Endothelial cell of umbilical vein (primary cell): ENCODE measurements at regions not wholly inside any gene's neighbourhood (a gene's known extent, or its start where the extent isn't known, plus 50 kb on each side); places are given as distances from the start of the nearest gene placed in this dataset.

Experiments used
- BruUV-seq: library from RNA; stranded (reverse); fragments of 400-500 nt; replicated peaks from 2 replicates; lab custom pipeline; 2021; lab: Mats Ljungman, UMichigan
- CTCF ChIA-PET: fragments of 300-600, 350-600 bp; sonication (Branson Sonifier 250); formaldehyde crosslinking; loops from one replicate; lab custom pipeline; 2021; ENCODE audit warnings: antibody characterized with exemption, inconsistent platforms; lab: Charles Lee
- POLR2A ChIA-PET: fragments of 300-600, 350-600 bp; sonication (Branson Sonifier 250); formaldehyde crosslinking; loops from one replicate; lab custom pipeline; 2021; ENCODE audit warnings: antibody characterized with exemption, inconsistent platforms; lab: Charles Lee
- DNase-seq: peaks from one replicate; pipeline ENCODE4 v3.0.0-alpha.2; 2011; ENCODE audit warnings: low read depth, low spot score
- FAIRE-seq: peaks from 2 replicates; lab custom pipeline; 2011; peaks lifted over from hg19 to GRCh38; lab: Jason Lieb, UNC
- H2AFZ ChIP-seq: 2 replicates; pipeline ENCODE4 v1.6.0; 2012; ENCODE audit warnings: low read depth, low read length, control low read depth, inconsistent platforms
- H3K27ac ChIP-seq: 2 replicates; pipeline ENCODE4 v1.5.1; 2011; ENCODE audit warnings: low read depth, mild to moderate bottlenecking, control low read depth, low read length, moderate library complexity; ENCODE audit not compliant: insufficient read depth
- H3K27me3 ChIP-seq, 2 experiments: 2 replicates each; pipeline versions ENCODE4 v1.6.0 to v1.6.1; 2011; ENCODE audit warnings: low read length in 2 of 2, mixed read lengths in 1 of 2; ENCODE audit not compliant: control insufficient read depth in 2 of 2, insufficient read depth in 2 of 2
- H3K36me3 ChIP-seq, 2 experiments: 2 replicates in 1 of 2; 3 replicates in 1 of 2; pipeline ENCODE4 v1.5.1; 2011; ENCODE audit warnings: low read length in 2 of 2, mild to moderate bottlenecking in 1 of 2, moderate library complexity in 1 of 2; ENCODE audit not compliant: control insufficient read depth in 2 of 2, insufficient read depth in 2 of 2; ENCODE audit errors: extremely low read depth in 1 of 2
- H3K4me1 ChIP-seq: 3 replicates; pipeline ENCODE4 v1.5.1; 2011; ENCODE audit warnings: mild to moderate bottlenecking, low read length; ENCODE audit not compliant: control insufficient read depth, insufficient read depth; ENCODE audit errors: extremely low read depth
- H3K4me2 ChIP-seq: 2 replicates; pipeline ENCODE4 v1.6.1; 2011; ENCODE audit warnings: low read length, control low read depth, mixed read lengths; ENCODE audit not compliant: insufficient read depth
- H3K4me3 ChIP-seq, 3 experiments: fragments of 200-600 bp in 1 of 3; sonication (generic), shearing (Covaris generic) in 1 of 3; replicated peaks in 1 of 3; 2 replicates each; pipeline ENCODE4 v1.5.1; 2011 to 2016; ENCODE audit warnings: control low read depth in 3 of 3, low read length in 3 of 3, mild to moderate bottlenecking in 2 of 3, inconsistent platforms in 1 of 3, low read depth in 1 of 3, moderate library complexity in 1 of 3; ENCODE audit not compliant: insufficient read depth in 1 of 3
- H3K79me2 ChIP-seq: 2 replicates; pipeline ENCODE4 v1.6.0; 2012; ENCODE audit warnings: low read length, inconsistent platforms; ENCODE audit not compliant: control insufficient read depth, insufficient read depth
- H3K9ac ChIP-seq: replicated peaks from 2 replicates; pipeline ENCODE3; 2011; ENCODE audit warnings: low read length, control low read depth; ENCODE audit not compliant: insufficient read depth; ENCODE audit errors: extremely low read depth
- H3K9me1 ChIP-seq: replicated peaks from 3 replicates; pipeline ENCODE4 v1.6.0; 2011; ENCODE audit warnings: mild to moderate bottlenecking, low read length; ENCODE audit not compliant: control insufficient read depth, insufficient read depth; ENCODE audit errors: extremely low read depth
- H3K9me3 ChIP-seq: replicated peaks from 2 replicates; pipeline ENCODE4 v1.5.1; 2012; ENCODE audit warnings: low read length, inconsistent platforms; ENCODE audit not compliant: control insufficient read depth, insufficient read depth
- H4K20me1 ChIP-seq: replicated peaks from 2 replicates; pipeline ENCODE3; 2011; ENCODE audit warnings: mild to moderate bottlenecking, low read length; ENCODE audit not compliant: control insufficient read depth, insufficient read depth; ENCODE audit errors: extremely low read depth
- EZH2 ChIP-seq: IDR thresholded peaks from 2 replicates; pipeline ENCODE4 v1.6.1; 2012; ENCODE audit warnings: borderline replicate concordance, low read depth, mild to moderate bottlenecking, moderate library complexity, low read length, inconsistent platforms; ENCODE audit not compliant: severe bottlenecking
- FOS ChIP-seq: IDR thresholded peaks from 2 replicates; pipeline ENCODE4 v1.6.1; 2011; ENCODE audit warnings: mild to moderate bottlenecking, low read length, moderate library complexity, borderline replicate concordance; ENCODE audit not compliant: insufficient read depth
- GATA2 ChIP-seq: IDR thresholded peaks from 2 replicates; pipeline ENCODE4 v1.7.0; 2011; ENCODE audit warnings: low read depth, mild to moderate bottlenecking, moderate library complexity, mixed read lengths, low read length; ENCODE audit not compliant: insufficient read length, insufficient read depth
- JUN ChIP-seq: IDR thresholded peaks from 2 replicates; pipeline ENCODE4 v1.6.1; 2011; ENCODE audit warnings: borderline replicate concordance, low read depth; ENCODE audit not compliant: insufficient read length, insufficient read depth
- MYC ChIP-seq: IDR thresholded peaks from one replicate; pipeline ENCODE4 v1.6.1; 2011; ENCODE audit warnings: mild to moderate bottlenecking, low read depth, low read length
- POLR2A ChIP-seq: IDR thresholded peaks from 2 replicates; pipeline ENCODE4 v1.6.1; 2012; ENCODE audit warnings: low read depth, mild to moderate bottlenecking, control low read depth, low read length
- POLR2AphosphoS5 ChIP-seq: IDR thresholded peaks from 2 replicates; pipeline ENCODE4 v1.6.1; 2012; ENCODE audit warnings: low read depth, mild to moderate bottlenecking, control low read depth, low read length, moderate library complexity; ENCODE audit not compliant: insufficient read depth
- dilution Hi-C: fragments of 300-500 bp; cut with MboI; formaldehyde crosslinking; loops from one replicate; pipeline ENCODE4 v1.15.0; 2019; ENCODE audit warnings: low sequenced_read_pairs; ENCODE audit not compliant: extremely low pct_ligation_motif_present
- intact Hi-C: fragments of 100-400 bp; cut with micrococcal nuclease; formaldehyde crosslinking; loops from one replicate; pipeline ENCODE4 v1.10.0; 2022
- TF ChIP-seq, protein P1 (sequence below): IDR thresholded peaks from 2 replicates; pipeline ENCODE4 v1.6.1; 2011; ENCODE audit not compliant: insufficient read depth, insufficient read length
- TF ChIP-seq, protein P2 (sequence below), 2 donors: IDR thresholded peaks; 1 replicate in 1 of 2; 2 replicates in 1 of 2; pipeline ENCODE4 v1.5.1; 2011; ENCODE audit warnings: low read length in 2 of 2, mild to moderate bottlenecking in 2 of 2, moderate library complexity in 2 of 2, control low read depth in 1 of 2, inconsistent platforms in 1 of 2, low read depth in 1 of 2; ENCODE audit not compliant: insufficient read depth in 1 of 2; ENCODE audit errors: extremely low read depth in 1 of 2

DNA sequence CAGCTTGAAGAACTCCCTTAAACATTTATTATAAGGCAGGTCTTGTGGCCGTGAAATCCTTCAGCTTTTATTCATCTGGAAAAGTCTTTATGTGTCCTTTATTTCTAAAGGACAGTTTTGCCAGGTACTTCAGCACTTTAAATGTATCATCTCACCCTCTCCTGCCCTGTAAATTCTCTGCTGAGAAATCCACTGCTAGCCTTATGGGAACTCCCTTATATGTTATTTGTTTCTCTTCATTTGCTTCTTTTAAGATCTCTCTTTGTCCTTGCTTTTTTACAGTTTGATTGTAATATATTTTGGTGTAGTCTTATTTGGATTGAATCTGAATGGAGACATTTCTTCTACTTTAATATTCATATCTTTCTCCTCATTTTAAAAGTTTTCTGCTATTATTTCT, 86.7 kb upstream of the RBMS3 start:
- no peaks in the 10 kb centered on the region for H3K36me3 ChIP-seq
- no peaks in the 10 kb centered on the region for H3K9me1 ChIP-seq
- no peaks in the 10 kb centered on the region for H3K27me3 ChIP-seq
- CTCF ChIA-PET = interaction anchor here (1.6 kb wide), 1 partner anchor 8 kb away, joined by 3 read pairs; no protein-coding TSS in a partner anchor
- no TSS peak for BruUV-seq
- TF ChIP-seq EZH2 = no peak
- no peak for TF ChIP-seq POLR2A
- no peak for TF ChIP-seq FOS
- TF ChIP-seq, protein P1, sequence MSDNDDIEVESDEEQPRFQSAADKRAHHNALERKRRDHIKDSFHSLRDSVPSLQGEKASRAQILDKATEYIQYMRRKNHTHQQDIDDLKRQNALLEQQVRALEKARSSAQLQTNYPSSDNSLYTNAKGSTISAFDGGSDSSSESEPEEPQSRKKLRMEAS = no peak
- TF ChIP-seq, protein P2, sequence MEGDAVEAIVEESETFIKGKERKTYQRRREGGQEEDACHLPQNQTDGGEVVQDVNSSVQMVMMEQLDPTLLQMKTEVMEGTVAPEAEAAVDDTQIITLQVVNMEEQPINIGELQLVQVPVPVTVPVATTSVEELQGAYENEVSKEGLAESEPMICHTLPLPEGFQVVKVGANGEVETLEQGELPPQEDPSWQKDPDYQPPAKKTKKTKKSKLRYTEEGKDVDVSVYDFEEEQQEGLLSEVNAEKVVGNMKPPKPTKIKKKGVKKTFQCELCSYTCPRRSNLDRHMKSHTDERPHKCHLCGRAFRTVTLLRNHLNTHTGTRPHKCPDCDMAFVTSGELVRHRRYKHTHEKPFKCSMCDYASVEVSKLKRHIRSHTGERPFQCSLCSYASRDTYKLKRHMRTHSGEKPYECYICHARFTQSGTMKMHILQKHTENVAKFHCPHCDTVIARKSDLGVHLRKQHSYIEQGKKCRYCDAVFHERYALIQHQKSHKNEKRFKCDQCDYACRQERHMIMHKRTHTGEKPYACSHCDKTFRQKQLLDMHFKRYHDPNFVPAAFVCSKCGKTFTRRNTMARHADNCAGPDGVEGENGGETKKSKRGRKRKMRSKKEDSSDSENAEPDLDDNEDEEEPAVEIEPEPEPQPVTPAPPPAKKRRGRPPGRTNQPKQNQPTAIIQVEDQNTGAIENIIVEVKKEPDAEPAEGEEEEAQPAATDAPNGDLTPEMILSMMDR (IDR thresholded peaks at IDR 0.05; ENCODE audit: extremely low read depth in 1 of 2, insufficient read depth in 1 of 2, low read depth in 1 of 2, low read length in 2 of 2) = no peak
- no peak for TF ChIP-seq MYC
- TF ChIP-seq GATA2 = no peak
- TF ChIP-seq JUN = no peak
- no peak for TF ChIP-seq POLR2AphosphoS5
- POLR2A ChIA-PET = no interaction called here
- dilution Hi-C loops = no loop called here
- intact Hi-C loops = no loop called here
- DNase-seq (no peak), FAIRE-seq (no peak)
- H2AFZ ChIP-seq = no peak overlapping the region
- no peaks in the 10 kb centered on the region for H3K79me2 ChIP-seq
- H3K27ac ChIP-seq = no peak overlapping the region
- H3K4me2 ChIP-seq = no peak overlapping the region
- H3K9me3 ChIP-seq = no peaks in the 10 kb centered on the region
- H3K9ac ChIP-seq = no peak overlapping the region
- H3K4me3 ChIP-seq = no peak overlapping the region
- H4K20me1 ChIP-seq = no peaks in the 10 kb centered on the region
- H3K4me1 ChIP-seq = no peaks in the 10 kb centered on the region
